ENCODE measurements at regions not wholly inside any gene's neighbourhood (a gene's known extent, or its start where the extent isn't known, plus 50 kb on each side); places are given as distances from the start of the nearest gene placed in this dataset.

DNA sequence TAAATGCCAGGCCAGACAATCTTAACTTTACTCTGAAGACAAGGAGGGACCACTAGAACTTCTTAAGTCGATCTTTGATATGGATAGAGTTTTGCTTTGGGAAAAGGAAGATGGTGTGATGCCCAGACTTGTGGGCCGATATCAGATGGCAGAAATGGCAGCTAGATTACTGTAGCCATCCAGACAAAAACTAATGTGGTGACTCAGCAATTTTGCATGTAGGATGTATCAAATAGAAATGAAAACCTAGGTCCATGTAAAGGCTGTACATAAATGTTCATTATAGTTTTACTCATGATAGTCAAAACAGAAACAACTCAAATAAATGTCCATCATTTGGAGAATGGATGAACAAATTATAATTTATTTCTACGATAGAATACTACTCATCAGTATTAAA, 121.5 kb downstream of the APIP start:
- WGBS, 2 experiments (ENCODE audit: insufficient coverage in 1 of 2, insufficient read length in 1 of 2): 93 to 94% methylated on average over 2 to 3 of the region's 3 CpGs
- no peak overlapping the region for H3K27ac ChIP-seq (ENCODE audit: low read depth, low read length)
- Mint-ChIP-seq H3K9me3 (peaks cover 39% of the 10 kb centered on the region), H3K4me3 (no peak overlapping the region), H3K27me3 (ENCODE audit: insufficient read depth) (no peaks in the 10 kb centered on the region), H3K27ac (no peak overlapping the region), H3K4me1 (peaks cover 18% of the 10 kb centered on the region), H3K36me3 (ENCODE audit: low read depth) (peaks cover 52% of the 10 kb centered on the region)
- H3K9ac ChIP-seq (ENCODE audit: extremely low read depth, low read length, poor library complexity, severe bottlenecking): no peak overlapping the region
- H3K4me1 ChIP-seq (ENCODE audit: control insufficient read depth, insufficient read depth, low read length): no peaks in the 10 kb centered on the region
- TF ChIP-seq CTCF (conservative IDR thresholded peaks at IDR 0.05): no peak
- H3K27me3 ChIP-seq (ENCODE audit: control insufficient read depth, insufficient read depth, low read length, poor library complexity, severe bottlenecking): no peaks in the 10 kb centered on the region
- H3K4me3 ChIP-seq (ENCODE audit: low read length): no peak overlapping the region
- H3K36me3 ChIP-seq (ENCODE audit: control insufficient read depth, insufficient read depth, low read length): peaks cover 8% of the 10 kb centered on the region
- no peak for DNase-seq
- H3K9me3 ChIP-seq (ENCODE audit: control insufficient read depth, low read length): peaks cover 43% of the 10 kb centered on the region

DNA sequence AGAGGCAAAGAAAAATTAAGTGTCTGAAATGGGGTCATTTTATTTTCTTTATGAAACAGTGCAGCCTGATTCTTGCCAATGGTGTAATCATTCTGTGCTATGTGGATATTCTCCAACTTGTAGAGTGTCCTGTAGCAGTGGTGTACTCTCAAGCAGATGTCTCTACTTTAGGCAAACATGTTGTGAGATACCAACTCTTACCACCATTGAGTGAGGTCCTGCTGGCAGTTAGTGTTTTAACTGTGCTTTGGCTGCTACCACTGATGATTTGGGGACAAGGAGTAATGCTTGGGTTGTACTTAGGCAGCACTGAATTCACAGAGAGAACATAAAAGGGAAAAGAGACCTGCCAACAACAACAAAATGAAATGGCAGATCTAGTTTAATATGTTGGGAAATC, 122.5 kb downstream of the APIP start:
- Histone ChIP-seq H3K4me3 (ENCODE audit: low read length) (no peak overlapping the region), H3K4me1 (ENCODE audit: control insufficient read depth, insufficient read depth, low read length) (no peaks in the 10 kb centered on the region), H3K27me3 (ENCODE audit: control insufficient read depth, insufficient read depth, low read length, poor library complexity, severe bottlenecking) (no peaks in the 10 kb centered on the region), H3K36me3 (ENCODE audit: control insufficient read depth, insufficient read depth, low read length) (peaks cover 14% of the 10 kb centered on the region), H3K9me3 (ENCODE audit: control insufficient read depth, low read length) (peaks cover 51% of the 10 kb centered on the region), H3K9ac (ENCODE audit: extremely low read depth, low read length, poor library complexity, severe bottlenecking) (no peak overlapping the region), H3K27ac (ENCODE audit: low read depth, low read length) (no peak overlapping the region)
- H3K4me1 Mint-ChIP-seq: peaks cover 22% of the 10 kb centered on the region
- H3K4me3 Mint-ChIP-seq: no peak overlapping the region
- no peak for DNase-seq
- H3K36me3 Mint-ChIP-seq (ENCODE audit: low read depth): peaks cover 58% of the 10 kb centered on the region
- H3K9me3 Mint-ChIP-seq: peaks cover 46% of the 10 kb centered on the region
- no peak for TF ChIP-seq CTCF (conservative IDR thresholded peaks at IDR 0.05)
- H3K27me3 Mint-ChIP-seq (ENCODE audit: insufficient read depth): no peaks in the 10 kb centered on the region
- H3K27ac Mint-ChIP-seq: no peak overlapping the region

DNA sequence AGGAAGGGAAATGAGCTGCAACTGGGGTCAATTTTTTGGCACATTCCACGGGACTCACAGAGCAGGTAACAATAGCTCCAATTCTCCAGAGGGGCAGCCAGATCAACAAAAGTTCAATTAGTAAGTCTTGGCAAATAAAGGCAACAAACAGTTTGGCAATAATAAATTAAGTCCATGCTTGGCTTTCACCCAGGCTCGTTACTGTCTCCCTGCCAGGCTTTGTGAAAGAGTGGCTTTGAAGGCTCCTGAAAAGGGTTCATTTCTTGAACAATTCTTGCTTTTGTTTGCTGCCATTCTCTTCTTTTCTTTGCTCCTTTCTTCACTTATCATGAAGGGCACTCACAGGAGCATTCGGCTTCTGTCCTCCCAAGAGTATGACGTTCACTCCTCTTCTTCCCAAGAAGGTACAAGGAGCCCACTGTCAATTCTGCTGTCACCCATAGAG, 123.3 kb downstream of the APIP start:
- DNase-seq: no peak
- H3K36me3 Mint-ChIP-seq (ENCODE audit: low read depth): peaks cover 52% of the 10 kb centered on the region
- H3K4me3 Mint-ChIP-seq: no peak overlapping the region
- Histone ChIP-seq H3K9ac (ENCODE audit: extremely low read depth, low read length, poor library complexity, severe bottlenecking) (no peak overlapping the region), H3K4me1 (ENCODE audit: control insufficient read depth, insufficient read depth, low read length) (no peaks in the 10 kb centered on the region), H3K27ac (ENCODE audit: low read depth, low read length) (peak overlapping the region; percentile 24), H3K9me3 (ENCODE audit: control insufficient read depth, low read length) (peaks cover 48% of the 10 kb centered on the region), H3K36me3 (ENCODE audit: control insufficient read depth, insufficient read depth, low read length) (peaks cover 13% of the 10 kb centered on the region), H3K27me3 (ENCODE audit: control insufficient read depth, insufficient read depth, low read length, poor library complexity, severe bottlenecking) (no peaks in the 10 kb centered on the region), H3K4me3 (ENCODE audit: low read length) (no peak overlapping the region)
- peaks cover 39% of the 10 kb centered on the region for H3K9me3 Mint-ChIP-seq
- TF ChIP-seq CTCF (conservative IDR thresholded peaks at IDR 0.05): no peak
- H3K4me1 Mint-ChIP-seq: peaks cover 22% of the 10 kb centered on the region
- H3K27me3 Mint-ChIP-seq (ENCODE audit: insufficient read depth): no peaks in the 10 kb centered on the region
- WGBS, 2 experiments (ENCODE audit: insufficient coverage in 1 of 2, insufficient read length in 1 of 2): 58 to 86% methylated on average over 4 of the region's 4 CpGs
- H3K27ac Mint-ChIP-seq: peak overlapping the region; percentile 65
